GM23248 (cell line): ENCODE measurements at regions not wholly inside any gene's neighbourhood (a gene's known extent, or its start where the extent isn't known, plus 50 kb on each side); places are given as distances from the start of the nearest gene placed in this dataset.
"Not testable (repeated sequence)": the region's sequence is repeated elsewhere in the genome, so short reads cannot be mapped to it uniquely, and the experiment has no call there.

Experiments
- DNase-seq: peaks from one replicate; pipeline ENCODE4 v3.0.0-alpha.2; 2015
- H2AFZ ChIP-seq: fragments of 200-600 bp; sonication (generic); 2 replicates; pipeline ENCODE4 v1.6.1; 2016; ENCODE audit warnings: antibody characterized with exemption
- H3F3A ChIP-seq: fragments of 200-600 bp; sonication (generic); 2 replicates; pipeline ENCODE4 v1.6.1; 2016; ENCODE audit warnings: mild to moderate bottlenecking, antibody characterized with exemption, mixed run types; ENCODE audit not compliant: insufficient read depth
- H3K27ac ChIP-seq: fragments of 200-600 bp; sonication (generic); 2 replicates; pipeline ENCODE4 v1.5.1; 2016; ENCODE audit warnings: mild to moderate bottlenecking
- H3K27me3 ChIP-seq: fragments of 200-600 bp; sonication (generic); replicated peaks from 2 replicates; pipeline ENCODE4 v1.6.1; 2016; ENCODE audit warnings: mild to moderate bottlenecking; ENCODE audit not compliant: insufficient read depth
- H3K36me3 ChIP-seq: fragments of 200-600 bp; sonication (generic); 2 replicates; pipeline ENCODE4 v1.6.1; 2016; ENCODE audit warnings: low read depth, mild to moderate bottlenecking
- H3K4me1 ChIP-seq: fragments of 200-600 bp; sonication (generic); 2 replicates; pipeline ENCODE4 v1.6.1; 2016; ENCODE audit warnings: mild to moderate bottlenecking; ENCODE audit not compliant: insufficient read depth
- H3K4me2 ChIP-seq: fragments of 200-600 bp; sonication (generic); one replicate; pipeline ENCODE4 v1.6.1; 2016; ENCODE audit warnings: mild to moderate bottlenecking; ENCODE audit not compliant: unreplicated experiment
- H3K4me3 ChIP-seq: fragments of 200-600 bp; sonication (generic); 2 replicates; pipeline ENCODE4 v1.5.1; 2016; ENCODE audit warnings: mild to moderate bottlenecking
- H3K79me2 ChIP-seq: fragments of 200-600 bp; sonication (generic); 2 replicates; pipeline ENCODE4 v1.6.1; 2016; ENCODE audit warnings: mild to moderate bottlenecking; ENCODE audit not compliant: insufficient read depth
- H3K9ac ChIP-seq: fragments of 200-600 bp; sonication (generic); 2 replicates; pipeline ENCODE4 v1.6.1; 2016; ENCODE audit warnings: mild to moderate bottlenecking
- H3K9me2 ChIP-seq: fragments of 200-600 bp; sonication (generic); 2 replicates; pipeline ENCODE4 v1.6.1; 2016; ENCODE audit warnings: mixed run types, mild to moderate bottlenecking, moderate library complexity; ENCODE audit not compliant: insufficient read depth
- H3K9me3 ChIP-seq: fragments of 200-600 bp; sonication (generic); one replicate; pipeline ENCODE4 v1.6.1; 2017; ENCODE audit warnings: low read depth
- H4K20me1 ChIP-seq: fragments of 200-600 bp; sonication (generic); 2 replicates; pipeline ENCODE4 v1.6.0; 2016; ENCODE audit not compliant: insufficient read depth
- EZH2 ChIP-seq: fragments of 200-600 bp; sonication (generic); IDR thresholded peaks from 2 replicates; pipeline ENCODE4 v1.6.1; 2018; ENCODE audit warnings: antibody characterized with exemption, mild to moderate bottlenecking; ENCODE audit not compliant: insufficient read depth, poor library complexity, severe bottlenecking
- EZH2phosphoT487 ChIP-seq: fragments of 200-600 bp; sonication (generic); IDR thresholded peaks from 2 replicates; pipeline ENCODE4 v1.6.1; 2018; ENCODE audit warnings: antibody characterized with exemption, moderate library complexity, mild to moderate bottlenecking, low read depth; ENCODE audit not compliant: insufficient read depth
- WGBS, 2 experiments: methylation state at CpG; one replicate each; pipeline ENCODE4 v1.1.6; 2015 to 2017; ENCODE audit warnings: low lambda C conversion rate in 2 of 2, low coverage in 1 of 2; ENCODE audit errors: missing lambda C conversion rate in 2 of 2; 5-methylcytosine and 5-hydroxymethylcytosine counted together
- in situ Hi-C: fragments of 300-500 bp; cut with MboI; formaldehyde crosslinking; loops from 2 replicates; pipeline ENCODE4 v1.15.0; 2020

DNA sequence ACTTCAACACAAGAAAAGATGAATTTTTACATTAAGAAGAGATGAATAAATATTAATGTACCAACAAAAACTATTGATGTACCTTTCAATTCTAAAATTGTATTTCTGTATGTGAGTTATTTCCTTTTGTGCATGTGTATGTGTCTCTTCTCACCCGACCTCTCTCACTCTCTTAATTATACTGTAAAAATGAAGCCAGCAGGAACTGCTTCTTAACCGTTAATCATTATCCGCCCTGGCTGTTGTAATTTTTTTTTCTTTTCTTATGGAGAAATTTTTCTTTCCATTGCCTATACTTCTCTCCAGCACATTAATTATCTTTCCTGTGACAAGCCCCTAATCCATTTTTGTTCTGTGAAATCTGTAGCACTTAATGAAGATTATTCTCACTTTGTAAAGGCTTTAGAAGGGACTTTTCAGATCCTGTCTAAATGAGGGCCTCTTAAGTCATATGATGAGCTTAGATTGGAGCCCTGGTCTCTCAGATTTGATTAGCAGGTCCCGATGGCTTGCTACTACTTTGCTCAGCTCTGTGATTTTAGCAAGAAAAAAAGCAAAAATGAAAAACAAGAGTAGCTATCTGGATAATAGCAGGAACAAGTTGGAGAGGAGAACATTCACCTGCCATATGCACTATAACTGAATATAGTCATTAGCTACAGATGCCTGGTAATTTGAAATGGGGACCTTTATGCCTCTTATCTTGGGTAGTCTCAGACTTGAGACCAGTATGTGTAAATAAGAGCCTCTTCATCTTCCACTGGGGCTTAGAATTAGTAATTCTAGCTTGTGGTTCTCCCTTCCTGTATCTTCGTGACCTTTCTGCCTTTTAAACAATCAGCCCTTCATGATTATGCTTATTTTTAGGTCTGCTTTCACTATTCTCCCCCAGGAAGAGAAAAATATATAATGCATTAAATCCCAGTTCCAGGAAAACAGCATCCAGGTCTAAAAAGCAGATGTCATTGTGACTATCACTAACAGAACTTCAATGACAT is 80.0 kb upstream of the COL1A2 start:
- Histone ChIP-seq H3K9me3 (no peaks in the 10 kb centered on the region), H3K9me2 (no peaks in the 10 kb centered on the region), H3K4me2 (peak overlapping the region; percentile 64), H3K4me1 (peaks cover 25% of the 10 kb centered on the region), H3K27ac (peak overlapping the region; percentile 17), H3K79me2 (no peaks in the 10 kb centered on the region), H2AFZ (peak overlapping the region; percentile 54), H3K4me3 (peak overlapping the region; percentile 15), H3K9ac (peak overlapping the region; percentile 17; the same call in 1 of the 2 replicates), H3F3A (peaks cover 7% of the 10 kb centered on the region), H3K36me3 (no peaks in the 10 kb centered on the region), H3K27me3 (no peaks in the 10 kb centered on the region), H4K20me1 (no peaks in the 10 kb centered on the region)
- WGBS, 2 experiments, result 36 to 42% methylated on average over 5 of the region's 5 CpGs
- in situ Hi-C loops, result no loop called here
- no peak for TF ChIP-seq EZH2
- no peak for TF ChIP-seq EZH2phosphoT487
- DNase-seq, result no peak

DNA sequence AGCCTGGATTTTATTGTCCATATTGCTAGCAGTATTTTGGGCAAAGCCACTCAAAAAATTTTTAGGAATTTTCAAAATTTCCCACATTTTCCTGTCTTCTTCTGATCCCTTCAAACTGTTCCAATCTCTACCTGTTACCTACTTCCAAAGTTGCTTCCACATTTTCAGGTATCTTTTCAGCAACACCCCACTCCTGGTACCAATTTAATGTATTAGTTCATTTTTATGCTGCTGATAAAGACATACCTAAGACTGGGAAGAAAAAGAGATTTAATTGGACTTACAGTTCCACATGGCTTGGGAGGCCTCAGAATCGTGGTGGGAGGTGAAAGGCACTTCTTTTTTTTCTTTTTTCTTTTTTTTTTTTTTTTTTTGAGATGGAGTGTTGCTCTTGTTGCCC is 73.6 kb upstream of the COL1A2 start:
- H3K9me2 ChIP-seq, in situ Hi-C loops, H4K20me1 ChIP-seq, DNase-seq, H3K27me3 ChIP-seq, H3K9me3 ChIP-seq, H3K27ac ChIP-seq, H3K4me3 ChIP-seq, H3K36me3 ChIP-seq, H3K4me2 ChIP-seq, H3K79me2 ChIP-seq, H3K9ac ChIP-seq, H2AFZ ChIP-seq: not testable (repeated sequence)
- H3F3A ChIP-seq, result peaks cover 25% of the 10 kb centered on the region
- H3K4me1 ChIP-seq, result peaks cover 32% of the 10 kb centered on the region
- 91 to 100% methylated on average over 1 of the region's 1 CpG for WGBS, 2 experiments

DNA sequence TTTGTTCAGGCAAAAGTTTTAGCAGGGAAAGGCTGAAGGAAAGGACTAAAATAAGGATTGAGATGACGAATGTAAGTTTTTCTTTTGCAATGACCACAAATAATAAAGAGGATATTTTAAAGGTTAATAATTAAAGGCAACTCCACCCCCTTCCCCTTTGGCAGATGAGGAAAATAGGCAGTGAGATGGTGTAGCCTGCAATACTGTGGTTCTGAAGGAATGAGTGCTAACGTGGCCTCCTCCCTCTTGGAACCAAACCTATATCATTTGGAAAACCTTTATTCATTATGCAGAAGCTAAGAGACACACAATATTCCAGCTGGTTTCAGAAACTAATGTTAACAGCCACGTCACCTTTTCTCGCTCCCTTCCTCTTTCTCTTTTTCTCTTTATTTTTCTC is 70.9 kb upstream of the COL1A2 start:
- H3K27ac ChIP-seq, result peak overlapping the region; percentile 85
- 15 to 19% methylated on average over 4 of the region's 4 CpGs for WGBS, 2 experiments
- no peaks in the 10 kb centered on the region for H3K36me3 ChIP-seq
- peak overlapping the region; percentile 61 for H3K4me2 ChIP-seq
- no peaks in the 10 kb centered on the region for H4K20me1 ChIP-seq
- no peak for TF ChIP-seq EZH2
- TF ChIP-seq EZH2phosphoT487, result no peak
- H3F3A ChIP-seq, result peaks cover 25% of the 10 kb centered on the region
- peak overlapping the region; percentile 59 for H2AFZ ChIP-seq
- no peaks in the 10 kb centered on the region for H3K9me2 ChIP-seq
- H3K4me3 ChIP-seq, result peak overlapping the region; percentile 41
- H3K79me2 ChIP-seq, result no peaks in the 10 kb centered on the region; the same call in 1 of the 2 replicates
- H3K9me3 ChIP-seq, result no peaks in the 10 kb centered on the region
- peaks cover 33% of the 10 kb centered on the region for H3K4me1 ChIP-seq
- in situ Hi-C loops, result no loop called here
- H3K27me3 ChIP-seq, result no peaks in the 10 kb centered on the region
- H3K9ac ChIP-seq, result peak overlapping the region; percentile 70
- peak; percentile 60 for DNase-seq

DNA sequence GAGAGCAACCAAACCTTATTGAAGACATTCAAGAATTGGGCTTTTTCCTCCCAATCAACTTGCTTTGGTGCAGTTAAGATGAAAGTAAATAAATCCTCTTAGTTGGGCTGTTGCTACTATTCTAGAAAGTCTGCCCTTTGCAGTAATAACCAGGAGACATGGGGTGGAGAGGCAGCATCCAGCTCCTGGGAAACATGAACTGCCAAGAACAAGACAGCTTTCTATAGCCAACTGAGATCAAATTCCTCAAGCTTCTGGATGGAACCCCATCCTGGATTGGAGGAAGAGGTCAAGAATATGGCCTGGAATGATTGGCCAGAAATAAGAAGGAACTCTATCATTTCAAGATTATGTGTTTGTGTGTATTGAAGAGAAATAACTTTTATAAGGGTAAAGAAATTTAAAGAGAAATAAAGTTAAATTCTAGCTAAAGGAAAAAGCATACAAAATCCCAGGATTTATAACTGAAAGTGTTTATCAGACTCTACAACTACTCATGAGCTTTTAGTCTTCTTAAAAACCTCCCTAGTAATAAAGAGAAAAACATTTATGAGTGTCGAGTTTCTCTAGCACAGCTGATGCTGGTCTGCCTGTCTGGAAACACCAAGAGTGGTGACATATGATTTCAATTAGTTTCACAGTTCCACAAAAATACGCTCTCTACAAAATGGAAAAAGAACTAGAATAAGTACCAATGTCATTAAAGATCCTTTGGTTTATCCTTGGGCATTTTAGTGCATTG is 70.1 kb upstream of the COL1A2 start:
- H3K4me2 ChIP-seq, result peak overlapping the region; percentile 61

More for the DNA sequence above, 70.1 kb upstream of the COL1A2 start:
- peaks cover 25% of the 10 kb centered on the region for H3F3A ChIP-seq
- H3K27me3 ChIP-seq, result no peaks in the 10 kb centered on the region
- H3K79me2 ChIP-seq, result no peaks in the 10 kb centered on the region; the same call in 1 of the 2 replicates
- in situ Hi-C loops, result no loop called here
- H2AFZ ChIP-seq, result peak overlapping the region; percentile 59
- 12 to 23% methylated on average over 2 of the region's 2 CpGs for WGBS, 2 experiments
- no peaks in the 10 kb centered on the region for H3K9me3 ChIP-seq
- peak overlapping the region; percentile 85 for H3K27ac ChIP-seq
- H3K4me3 ChIP-seq, result peak overlapping the region; percentile 41
- no peaks in the 10 kb centered on the region for H3K9me2 ChIP-seq
- no peaks in the 10 kb centered on the region for H3K36me3 ChIP-seq
- H3K9ac ChIP-seq, result peak overlapping the region; percentile 70
- H4K20me1 ChIP-seq, result no peaks in the 10 kb centered on the region
- no peak for TF ChIP-seq EZH2phosphoT487
- no peak for TF ChIP-seq EZH2
- peak; percentile 71 for DNase-seq
- peaks cover 33% of the 10 kb centered on the region for H3K4me1 ChIP-seq
